T-helper 22 cell (primary cell): ENCODE measurements at regions not wholly inside any gene's neighbourhood (a gene's known extent, or its start where the extent isn't known, plus 50 kb on each side); places are given as distances from the start of the nearest gene placed in this dataset.
"Not testable (repeated sequence)": the region's sequence is repeated elsewhere in the genome, so short reads cannot be mapped to it uniquely, and the experiment has no call there.

Source experiments
- DNase-seq: peaks from one replicate; pipeline ENCODE4 v3.0.0-alpha.2; 2020; ENCODE audit warnings: low read depth

- DNase-seq: peak; percentile 13
These were observed 196.7 kb upstream of the TPRG1 start for GRCh38 chr3:188974856-188975599.

- DNase-seq: no peak
These were observed 196.0 kb upstream of the TPRG1 start for GRCh38 chr3:188975600-188976314.

GRCh38 chr3:188976407-188976806 lies 195.4 kb upstream of the TPRG1 start:
- DNase-seq: no peak

GRCh38 chr3:188978421-188979171 lies 193.2 kb upstream of the TPRG1 start:
- no peak for DNase-seq

GRCh38 chr3:188979248-188979647 lies 192.5 kb upstream of the TPRG1 start:
- no peak for DNase-seq

- no peak for DNase-seq
These were observed 192.0 kb upstream of the TPRG1 start for GRCh38 chr3:188979669-188980310.

GRCh38 chr3:188993181-188993580 lies 178.6 kb upstream of the TPRG1 start:
- no peak for DNase-seq

GRCh38 chr3:189001559-189001958 lies 170.2 kb upstream of the TPRG1 start:
- no peak for DNase-seq

- no peak for DNase-seq
These were observed 168.4 kb upstream of the TPRG1 start for GRCh38 chr3:189003410-189003809.

- DNase-seq: no peak
These were observed 158.4 kb upstream of the TPRG1 start for GRCh38 chr3:189013224-189013888.

- DNase-seq: no peak
These were observed 157.2 kb upstream of the TPRG1 start for GRCh38 chr3:189014526-189014925.

- not testable (repeated sequence) for DNase-seq
These were observed 148.9 kb upstream of the TPRG1 start for GRCh38 chr3:189022576-189023466.

GRCh38 chr3:189025866-189026265 lies 145.9 kb upstream of the TPRG1 start:
- DNase-seq: no peak

- no peak for DNase-seq
These were observed 144.1 kb upstream of the TPRG1 start for GRCh38 chr3:189027626-189028155.

GRCh38 chr3:189038773-189039745 lies 132.7 kb upstream of the TPRG1 start:
- DNase-seq: no peak

GRCh38 chr3:189040656-189041335 lies 131.0 kb upstream of the TPRG1 start:
- DNase-seq: no peak

GRCh38 chr3:189041482-189042090 lies 130.2 kb upstream of the TPRG1 start:
- peak; percentile 45 for DNase-seq

GRCh38 chr3:189042832-189043231 lies 128.9 kb upstream of the TPRG1 start:
- no peak for DNase-seq
